ENCODE measurements at regions not wholly inside any gene's neighbourhood (a gene's known extent, or its start where the extent isn't known, plus 50 kb on each side); places are given as distances from the start of the nearest gene placed in this dataset.

DNA sequence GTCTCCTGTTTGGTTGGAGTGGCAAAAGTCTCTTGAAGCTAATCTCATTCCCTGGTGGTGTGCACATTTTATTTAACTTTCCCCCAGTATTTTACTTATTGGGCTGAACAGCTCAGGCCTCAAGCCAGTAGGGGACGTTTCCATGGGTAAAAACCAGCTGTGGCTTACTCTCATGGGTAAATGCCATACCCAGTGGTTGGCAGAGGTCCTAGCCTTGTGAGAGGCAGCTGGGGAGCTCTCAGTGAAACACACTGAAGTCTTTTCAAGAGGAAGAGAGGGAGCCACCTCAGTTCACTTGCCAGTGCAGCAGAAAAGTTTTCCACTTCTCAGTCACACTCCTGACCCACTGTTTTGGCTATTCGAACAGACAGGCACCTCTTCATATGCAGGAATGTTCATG is 1964.2 kb downstream of the ARAP2 start:
- TF ChIP-seq, protein P1, sequence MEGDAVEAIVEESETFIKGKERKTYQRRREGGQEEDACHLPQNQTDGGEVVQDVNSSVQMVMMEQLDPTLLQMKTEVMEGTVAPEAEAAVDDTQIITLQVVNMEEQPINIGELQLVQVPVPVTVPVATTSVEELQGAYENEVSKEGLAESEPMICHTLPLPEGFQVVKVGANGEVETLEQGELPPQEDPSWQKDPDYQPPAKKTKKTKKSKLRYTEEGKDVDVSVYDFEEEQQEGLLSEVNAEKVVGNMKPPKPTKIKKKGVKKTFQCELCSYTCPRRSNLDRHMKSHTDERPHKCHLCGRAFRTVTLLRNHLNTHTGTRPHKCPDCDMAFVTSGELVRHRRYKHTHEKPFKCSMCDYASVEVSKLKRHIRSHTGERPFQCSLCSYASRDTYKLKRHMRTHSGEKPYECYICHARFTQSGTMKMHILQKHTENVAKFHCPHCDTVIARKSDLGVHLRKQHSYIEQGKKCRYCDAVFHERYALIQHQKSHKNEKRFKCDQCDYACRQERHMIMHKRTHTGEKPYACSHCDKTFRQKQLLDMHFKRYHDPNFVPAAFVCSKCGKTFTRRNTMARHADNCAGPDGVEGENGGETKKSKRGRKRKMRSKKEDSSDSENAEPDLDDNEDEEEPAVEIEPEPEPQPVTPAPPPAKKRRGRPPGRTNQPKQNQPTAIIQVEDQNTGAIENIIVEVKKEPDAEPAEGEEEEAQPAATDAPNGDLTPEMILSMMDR (conservative IDR thresholded peaks at IDR 0.05; ENCODE audit: low read length): no peak
- TF ChIP-seq EZH2phosphoT487 (IDR thresholded peaks at IDR 0.05; ENCODE audit: borderline replicate concordance, low read depth, low read length): no peak
